Keratinocyte (primary cell): ENCODE measurements at regions not wholly inside any gene's neighbourhood (a gene's known extent, or its start where the extent isn't known, plus 50 kb on each side); places are given as distances from the start of the nearest gene placed in this dataset.

Experiments used
- DNase-seq: peaks from one replicate; pipeline ENCODE4 v3.0.0-alpha.2; 2011; ENCODE audit warnings: low read depth, missing footprints, low spot score
- FAIRE-seq: peaks from 2 replicates; lab custom pipeline; 2011; peaks lifted over from hg19 to GRCh38; lab: Jason Lieb, UNC
- H2AFZ ChIP-seq: 2 replicates; pipeline ENCODE4 v1.6.0; 2012; ENCODE audit warnings: low read length, control low read depth, inconsistent platforms; ENCODE audit not compliant: control insufficient read depth
- H3K27ac ChIP-seq: 2 replicates; pipeline ENCODE4 v1.5.1; 2011; ENCODE audit warnings: low read length; ENCODE audit not compliant: control insufficient read depth, insufficient read depth
- H3K27me3 ChIP-seq: 3 replicates; pipeline ENCODE4 v1.6.0; 2011; ENCODE audit warnings: low read length; ENCODE audit not compliant: control insufficient read depth, insufficient read depth; ENCODE audit errors: extremely low read depth
- H3K36me3 ChIP-seq, 2 experiments: 2 replicates in 1 of 2; 3 replicates in 1 of 2; pipeline ENCODE4 v1.5.1; 2011; ENCODE audit warnings: low read length in 2 of 2, mild to moderate bottlenecking in 1 of 2; ENCODE audit not compliant: control insufficient read depth in 2 of 2, insufficient read depth in 2 of 2; ENCODE audit errors: extremely low read depth in 1 of 2
- H3K4me1 ChIP-seq: 3 replicates; pipeline ENCODE4 v1.5.1; 2011; ENCODE audit warnings: low read length; ENCODE audit not compliant: control insufficient read depth, insufficient read depth; ENCODE audit errors: extremely low read depth
- H3K4me2 ChIP-seq: 3 replicates; pipeline ENCODE4 v1.6.0; 2011; ENCODE audit warnings: low read depth, low read length; ENCODE audit not compliant: control insufficient read depth, insufficient read depth; ENCODE audit errors: extremely low read depth
- H3K4me3 ChIP-seq, 3 experiments: fragments of 200-600 bp in 1 of 3; sonication (generic) in 1 of 3; 2 replicates in 2 of 3; 3 replicates in 1 of 3; pipeline ENCODE4 v1.5.1; 2011 to 2016; ENCODE audit warnings: low read length in 3 of 3, mild to moderate bottlenecking in 3 of 3, control low read depth in 2 of 3, inconsistent platforms in 1 of 3, low read depth in 1 of 3, mixed read lengths in 1 of 3, mixed run types in 1 of 3, moderate library complexity in 1 of 3; ENCODE audit not compliant: control insufficient read depth in 2 of 3, insufficient read depth in 2 of 3; ENCODE audit errors: extremely low read depth in 1 of 3
- H3K79me2 ChIP-seq: 2 replicates; pipeline ENCODE4 v1.6.0; 2012; ENCODE audit warnings: low read length; ENCODE audit not compliant: control insufficient read depth, insufficient read depth
- H3K9ac ChIP-seq: 3 replicates; pipeline ENCODE4 v1.6.0; 2011; ENCODE audit warnings: low read length; ENCODE audit not compliant: control insufficient read depth, insufficient read depth; ENCODE audit errors: extremely low read depth
- H3K9me1 ChIP-seq: 3 replicates; pipeline ENCODE4 v1.6.0; 2011; ENCODE audit warnings: low read length; ENCODE audit not compliant: control insufficient read depth, insufficient read depth; ENCODE audit errors: extremely low read depth
- H3K9me3 ChIP-seq: 2 replicates; pipeline ENCODE4 v1.5.1; 2012; ENCODE audit warnings: low read depth, low read length; ENCODE audit not compliant: control insufficient read depth
- H4K20me1 ChIP-seq: 3 replicates; pipeline ENCODE4 v1.6.0; 2011; ENCODE audit warnings: low read length; ENCODE audit not compliant: control insufficient read depth, insufficient read depth; ENCODE audit errors: extremely low read depth
- CTCF ChIP-seq, 3 experiments: IDR thresholded peaks in 1 of 3; conservative IDR thresholded peaks in 1 of 3; optimal IDR thresholded peaks in 1 of 3; 2 replicates in 2 of 3; 3 replicates in 1 of 3; pipeline versions ENCODE3 to v1.5.1; 2011; ENCODE audit warnings: low read length in 3 of 3, mild to moderate bottlenecking in 3 of 3, moderate library complexity in 2 of 3, control low read depth in 1 of 3, inconsistent platforms in 1 of 3; ENCODE audit not compliant: insufficient read depth in 2 of 3; ENCODE audit errors: extremely low read depth in 1 of 3
- EZH2 ChIP-seq: IDR thresholded peaks from one replicate; pipeline ENCODE4 v1.6.1; 2012; ENCODE audit warnings: inconsistent platforms, mild to moderate bottlenecking, low read length, moderate library complexity
- dilution Hi-C: fragments of 300-500 bp; cut with MboI; formaldehyde crosslinking; loops from one replicate; pipeline ENCODE4 v1.7.0; 2020; ENCODE audit warnings: low sequenced_read_pairs; ENCODE audit not compliant: extremely low pct_ligation_motif_present

DNA sequence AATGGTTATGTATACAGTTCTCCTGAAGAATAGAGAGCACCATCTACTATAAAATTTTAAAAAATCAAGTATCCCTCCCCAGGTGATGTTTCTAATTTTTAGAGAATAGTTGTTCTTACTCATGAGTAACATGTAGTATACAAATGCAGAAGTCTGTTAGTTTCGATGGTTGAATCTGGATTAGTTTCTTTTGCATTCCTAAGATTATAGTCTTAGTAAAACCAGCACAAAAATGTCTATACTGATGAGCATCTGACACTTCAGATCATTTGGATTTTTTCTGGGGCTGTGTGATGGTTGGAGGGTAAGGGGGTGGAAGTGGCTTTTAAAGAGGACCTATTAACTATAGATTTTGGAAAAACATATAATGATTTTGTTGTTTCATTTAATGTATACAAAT, 167.3 kb upstream of the SGO1 start:
- DNase-seq (no peak), FAIRE-seq (no peak)
- no peak overlapping the region for H3K4me3 ChIP-seq
- no peaks in the 10 kb centered on the region for H3K4me1 ChIP-seq
- no peak overlapping the region for H3K4me2 ChIP-seq
- H3K79me2 ChIP-seq: no peaks in the 10 kb centered on the region
- H3K9me3 ChIP-seq: no peaks in the 10 kb centered on the region
- H4K20me1 ChIP-seq: no peaks in the 10 kb centered on the region
- H3K9me1 ChIP-seq: no peaks in the 10 kb centered on the region
- no peak overlapping the region for H2AFZ ChIP-seq
- dilution Hi-C loops: no loop called here
- TF ChIP-seq CTCF (optimal IDR thresholded peaks at IDR 0.05 in 1 of 3, IDR thresholded peaks at IDR 0.05 in 1 of 3, conservative IDR thresholded peaks at IDR 0.05 in 1 of 3; ENCODE audit: extremely low read depth in 1 of 3, insufficient read depth in 2 of 3, low read length in 3 of 3) (no peak), EZH2 (no peak)
- H3K27ac ChIP-seq: no peak overlapping the region
- no peaks in the 10 kb centered on the region for H3K36me3 ChIP-seq
- H3K9ac ChIP-seq: no peak overlapping the region
- no peaks in the 10 kb centered on the region for H3K27me3 ChIP-seq

GRCh38 chr3:20352546-20353179, 166.7 kb upstream of the SGO1 start:
- Histone ChIP-seq H3K4me3 (no peak overlapping the region), H3K9me3 (no peaks in the 10 kb centered on the region), H3K4me2 (no peak overlapping the region), H2AFZ (no peak overlapping the region), H3K4me1 (no peaks in the 10 kb centered on the region), H3K9me1 (no peaks in the 10 kb centered on the region), H3K27me3 (no peaks in the 10 kb centered on the region), H3K79me2 (no peaks in the 10 kb centered on the region), H3K27ac (no peak overlapping the region), H3K9ac (no peak overlapping the region), H4K20me1 (no peaks in the 10 kb centered on the region), H3K36me3 (no peaks in the 10 kb centered on the region)
- dilution Hi-C loops: no loop called here
- no peak for TF ChIP-seq CTCF (optimal IDR thresholded peaks at IDR 0.05 in 1 of 3, IDR thresholded peaks at IDR 0.05 in 1 of 3, conservative IDR thresholded peaks at IDR 0.05 in 1 of 3; ENCODE audit: extremely low read depth in 1 of 3, insufficient read depth in 2 of 3, low read length in 3 of 3)
- no peak for TF ChIP-seq EZH2
- DNase-seq (no peak), FAIRE-seq (no peak)
